HG03558 (cell line): ENCODE measurements at regions not wholly inside any gene's neighbourhood (a gene's known extent, or its start where the extent isn't known, plus 50 kb on each side); places are given as distances from the start of the nearest gene placed in this dataset.

Experiments used
- ATAC-seq: cut with Tn5 transposase; IDR thresholded peaks from one replicate; pipeline ENCODE4 v1.9.1; 2021; ENCODE audit warnings: moderate number of reproducible peaks; ENCODE audit not compliant: unreplicated experiment; ENCODE audit errors: extremely low read depth

- ATAC-seq, result no peak
Measured at GRCh38 chr3:174749143-174749542, 110.0 kb upstream of the NAALADL2 start.

GRCh38 chr3:174755833-174756829 is 103.0 kb upstream of the NAALADL2 start:
- ATAC-seq, result no peak

- ATAC-seq, result no peak
Measured at GRCh38 chr3:174758943-174759342, 100.2 kb upstream of the NAALADL2 start.

DNA sequence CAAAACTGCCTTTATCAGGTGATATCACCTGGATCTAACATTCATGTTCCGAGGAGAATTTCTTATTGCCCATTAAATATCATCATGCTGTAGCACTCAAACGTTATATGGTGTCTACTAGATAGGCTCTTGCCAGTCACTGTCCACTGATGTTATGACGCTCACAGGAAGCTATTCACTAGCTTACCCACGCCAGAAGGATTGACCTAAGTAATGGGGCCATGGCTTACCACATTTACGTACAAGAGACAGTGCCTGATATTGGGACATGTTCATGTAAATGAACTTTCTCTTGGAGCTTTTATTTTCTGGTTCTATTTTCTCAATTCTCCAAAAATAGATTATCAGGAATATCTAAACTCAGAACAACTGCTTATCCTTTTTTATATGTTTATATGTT is 91.7 kb upstream of the NAALADL2 start:
- ATAC-seq, result no peak

DNA sequence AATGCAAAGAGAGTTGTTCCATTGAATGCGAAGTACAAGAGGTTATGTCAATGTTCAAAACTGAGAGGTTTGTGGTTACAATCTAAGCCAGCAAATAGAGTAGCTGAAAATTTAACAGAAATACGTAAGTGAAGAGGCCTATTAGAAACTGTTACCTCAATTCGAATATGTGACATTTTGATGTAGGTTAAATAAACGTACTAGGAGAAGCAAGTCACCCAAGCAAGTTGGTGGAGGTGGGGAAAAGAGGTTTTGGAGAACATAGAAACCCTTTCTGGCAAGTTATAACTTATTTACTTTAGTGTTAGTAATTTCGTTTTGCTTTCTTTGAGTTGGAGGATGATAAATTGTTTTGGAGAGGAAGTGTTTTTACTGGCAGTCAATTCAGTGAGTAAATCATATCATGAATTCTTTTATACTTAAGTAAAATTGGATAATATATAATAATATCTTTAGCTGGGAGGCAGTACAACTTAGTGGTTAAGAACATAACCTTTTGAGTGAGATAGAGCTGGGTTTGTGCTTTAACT is 91.2 kb upstream of the NAALADL2 start:
- no peak for ATAC-seq

DNA sequence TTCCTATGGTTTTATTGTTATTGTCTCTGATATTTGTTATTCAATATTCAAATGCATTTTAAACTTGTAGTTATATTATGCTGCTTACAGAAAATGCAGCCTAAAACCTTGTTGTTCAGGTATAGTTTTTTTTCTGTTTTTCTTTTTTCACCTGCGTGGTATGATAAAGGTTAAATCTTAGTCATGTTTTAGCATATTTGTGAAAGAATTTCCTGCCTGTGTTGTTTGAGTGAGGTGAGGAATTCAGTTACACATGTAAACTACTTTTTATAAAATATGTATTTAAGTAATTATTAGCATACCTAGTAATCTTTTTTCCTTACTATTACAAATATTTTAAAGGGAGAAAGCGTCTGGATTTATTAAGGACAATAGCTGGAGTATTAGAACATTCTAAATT is 90.0 kb upstream of the NAALADL2 start:
- no peak for ATAC-seq

DNA sequence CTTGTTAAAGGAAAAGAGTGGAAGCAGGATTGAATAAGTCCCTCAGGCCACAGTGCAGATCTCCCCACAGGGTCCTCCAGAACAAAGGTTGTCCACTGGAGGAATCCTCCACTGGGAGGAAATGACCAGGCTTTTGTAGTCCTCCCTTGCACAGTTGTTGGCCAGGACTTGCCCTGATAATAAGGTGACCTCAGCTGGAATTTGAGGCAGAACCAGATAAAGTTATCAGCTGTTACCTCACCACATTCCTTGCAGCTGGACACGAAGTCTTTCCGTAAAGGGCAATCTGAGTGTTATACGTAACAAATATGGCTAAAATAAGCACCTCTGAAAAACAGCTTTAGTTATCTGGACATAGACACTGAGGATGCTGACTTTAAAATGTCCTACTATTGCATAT is 83.5 kb upstream of the NAALADL2 start:
- no peak for ATAC-seq

GRCh38 chr3:174776123-174776522 is 83.0 kb upstream of the NAALADL2 start:
- no peak for ATAC-seq

- ATAC-seq, result no peak
Measured at GRCh38 chr3:174776636-174777035, 82.5 kb upstream of the NAALADL2 start.

DNA sequence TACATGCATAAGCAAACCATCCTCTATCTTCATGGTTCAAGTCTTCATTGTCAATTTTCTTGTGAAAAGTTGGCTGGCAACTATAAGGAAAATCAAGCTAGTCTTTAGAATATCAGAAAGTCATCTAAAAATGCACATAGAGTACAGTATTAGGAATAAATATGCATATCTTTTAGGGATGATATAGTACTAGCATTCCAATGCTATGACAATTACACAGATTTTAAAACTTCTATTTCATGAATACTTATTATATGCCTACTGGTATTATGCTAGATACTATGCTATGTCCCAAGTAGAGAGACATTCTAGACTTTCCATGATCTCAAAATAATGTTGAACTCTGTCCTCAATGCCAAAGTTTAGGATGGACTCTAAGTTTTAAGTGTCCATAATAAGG is 81.3 kb upstream of the NAALADL2 start:
- no peak for ATAC-seq

DNA sequence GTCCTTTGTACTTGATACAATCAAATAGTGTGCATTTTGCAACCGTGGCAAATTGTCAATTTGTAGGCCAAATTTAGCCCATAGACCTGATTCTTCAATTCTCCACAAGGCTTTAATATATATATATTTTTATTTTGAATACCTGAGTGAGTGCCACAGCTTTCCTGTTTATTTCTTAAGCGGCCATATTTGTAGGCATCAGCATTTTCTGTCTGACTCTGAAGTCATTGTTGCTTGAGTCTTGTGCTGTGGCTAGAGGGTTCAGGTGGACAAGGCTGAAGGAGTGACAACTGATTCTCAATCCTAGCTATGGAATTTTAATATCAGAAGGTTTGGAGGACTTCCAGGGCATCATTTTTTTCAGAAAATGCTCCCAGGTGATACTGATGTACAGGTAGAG is 75.6 kb upstream of the NAALADL2 start:
- ATAC-seq, result no peak

DNA sequence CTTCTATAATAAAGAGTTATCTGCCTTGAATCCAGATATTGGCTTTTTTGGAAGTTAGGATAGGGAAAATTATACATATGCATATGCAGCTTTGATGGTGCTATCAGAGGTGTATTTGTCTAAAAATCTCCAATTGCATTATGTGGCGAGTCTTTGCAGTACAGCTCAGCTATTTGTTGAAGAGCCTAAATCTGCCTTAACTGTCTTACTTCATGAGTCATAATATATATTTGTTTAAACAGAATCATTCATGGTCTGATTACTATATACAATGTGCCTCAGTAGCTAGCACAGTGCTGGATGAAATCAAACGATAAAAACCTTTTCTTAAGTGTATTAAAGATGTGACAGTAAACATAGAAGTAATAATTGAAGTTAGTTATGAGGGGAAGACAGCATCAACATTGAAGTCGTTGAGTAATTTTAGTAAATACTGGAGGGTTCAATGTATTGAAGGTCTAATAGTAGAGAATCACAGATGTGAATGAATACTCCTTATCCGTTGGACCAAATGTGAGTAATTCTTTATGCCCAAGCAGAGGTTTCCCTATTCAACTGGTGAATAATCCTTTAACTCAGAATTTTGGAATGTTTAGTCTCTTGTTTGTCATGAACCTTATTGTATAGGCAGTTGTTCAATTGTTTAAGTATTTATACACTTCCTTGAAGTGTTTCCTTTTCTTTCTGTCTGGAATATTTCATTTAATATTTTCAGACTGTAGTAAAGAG is 74.8 kb upstream of the NAALADL2 start:
- ATAC-seq, result no peak

DNA sequence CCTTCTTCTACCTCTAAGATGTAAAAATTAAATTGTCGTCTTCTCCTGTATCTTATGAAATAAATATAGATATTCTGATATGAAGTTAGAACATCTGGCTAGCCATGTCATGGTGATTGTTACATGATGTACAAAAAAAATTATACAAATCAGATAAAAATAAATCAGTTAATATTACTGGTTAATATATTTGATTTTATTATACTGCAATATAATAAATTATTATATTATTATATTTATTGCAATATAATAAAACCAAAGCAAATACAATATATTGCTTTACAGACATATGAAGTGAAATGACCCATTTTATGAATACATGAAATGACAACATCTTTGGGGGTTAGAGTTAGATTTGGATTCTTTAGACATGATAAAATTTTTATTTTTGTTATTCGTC is 72.3 kb upstream of the NAALADL2 start:
- no peak for ATAC-seq

GRCh38 chr3:174791161-174791560 is 68.0 kb upstream of the NAALADL2 start:
- ATAC-seq, result no peak

DNA sequence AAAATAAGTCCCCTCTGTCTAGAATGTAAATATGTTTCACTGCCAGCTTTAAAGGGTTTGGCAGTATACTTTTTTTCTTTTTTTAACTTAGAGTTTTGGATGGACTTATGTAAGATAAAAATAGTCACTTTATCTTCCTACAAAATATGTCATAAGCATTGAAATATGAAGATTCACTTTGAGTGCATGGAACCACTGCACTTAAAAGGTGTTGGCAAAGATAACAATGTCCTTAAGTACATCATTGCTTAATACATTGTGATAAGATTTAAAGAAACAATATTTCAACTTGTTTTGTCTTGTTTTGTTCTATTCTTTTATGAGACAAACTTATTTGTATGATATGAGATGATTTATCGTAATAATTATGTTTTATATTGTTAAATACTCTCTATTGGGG is 66.3 kb upstream of the NAALADL2 start:
- ATAC-seq, result no peak
